GM23338 (cell line): ENCODE measurements at regions not wholly inside any gene's neighbourhood (a gene's known extent, or its start where the extent isn't known, plus 50 kb on each side); places are given as distances from the start of the nearest gene placed in this dataset.

Source experiments
- ATAC-seq: fragments of 200-7000 bp; cut with Tn5 transposase; 3 replicates; pipeline ENCODE4 v1.9.1; 2020
- DNase-seq: peaks from one replicate; pipeline ENCODE4 v3.0.0-alpha.2; 2015; ENCODE audit warnings: low spot score
- H2AFZ ChIP-seq: fragments of 200-600 bp; sonication (generic); 2 replicates; pipeline ENCODE4 v1.8.0; 2016; ENCODE audit warnings: antibody characterized with exemption, mild to moderate bottlenecking, moderate library complexity
- H3F3A ChIP-seq: fragments of 200-600 bp; sonication (generic); replicated peaks from 2 replicates; pipeline ENCODE4 v1.8.0; 2017; ENCODE audit warnings: antibody characterized with exemption, mixed run types, low read depth
- H3K27ac ChIP-seq: fragments of 200-600 bp; sonication (generic); 2 replicates; pipeline ENCODE4 v1.6.1; 2016; ENCODE audit warnings: low read depth
- H3K27me3 ChIP-seq: fragments of 200-600 bp; sonication (generic); 2 replicates; pipeline ENCODE4 v1.8.0; 2016; ENCODE audit warnings: mild to moderate bottlenecking, mixed run types, moderate library complexity; ENCODE audit not compliant: insufficient read depth
- H3K36me3 ChIP-seq: fragments of 200-600 bp; sonication (generic); 2 replicates; pipeline ENCODE4 v1.8.0; 2016; ENCODE audit warnings: mild to moderate bottlenecking; ENCODE audit not compliant: insufficient read depth
- H3K4me1 ChIP-seq: fragments of 200-600 bp; sonication (generic); 2 replicates; pipeline ENCODE4 v1.8.0; 2016; ENCODE audit warnings: mild to moderate bottlenecking, moderate library complexity; ENCODE audit not compliant: insufficient read depth
- H3K4me2 ChIP-seq: fragments of 200-600 bp; sonication (generic); 2 replicates; pipeline ENCODE4 v1.7.1; 2017; ENCODE audit warnings: mixed run types
- H3K4me3 ChIP-seq: fragments of 200-600 bp; sonication (generic); 2 replicates; pipeline ENCODE4 v1.6.1; 2016; ENCODE audit warnings: mixed run types
- H3K79me2 ChIP-seq: fragments of 200-600 bp; sonication (generic); replicated peaks from 2 replicates; pipeline ENCODE4 v1.8.0; 2017; ENCODE audit warnings: mild to moderate bottlenecking; ENCODE audit not compliant: insufficient read depth
- H3K9me2 ChIP-seq: fragments of 200-600 bp; sonication (generic); 2 replicates; pipeline ENCODE4 v1.8.0; 2017; ENCODE audit not compliant: insufficient read depth
- H4K20me1 ChIP-seq: fragments of 200-600 bp; sonication (generic); replicated peaks from 2 replicates; pipeline ENCODE4 v1.8.0; 2017; ENCODE audit warnings: mild to moderate bottlenecking; ENCODE audit not compliant: insufficient read depth
- H3K27ac Mint-ChIP-seq: 2 replicates; pipeline ENCODE4 v1.8.0; 2020; ENCODE audit warnings: inconsistent platforms, mild to moderate bottlenecking, moderate library complexity, mixed read lengths
- H3K27me3 Mint-ChIP-seq: 3 replicates; pipeline ENCODE4 v1.8.0; 2022; ENCODE audit warnings: low read depth, mild to moderate bottlenecking, moderate library complexity, mixed read lengths, inconsistent platforms; ENCODE audit not compliant: insufficient read depth, poor library complexity
- H3K36me3 Mint-ChIP-seq: 3 replicates; pipeline ENCODE4 v1.8.0; 2021; ENCODE audit warnings: low read depth, mild to moderate bottlenecking, inconsistent platforms, moderate library complexity, mixed read lengths
- H3K4me1 Mint-ChIP-seq: 3 replicates; pipeline ENCODE4 v1.8.0; 2020; ENCODE audit warnings: mild to moderate bottlenecking, inconsistent platforms, mixed read lengths
- H3K4me3 Mint-ChIP-seq: 3 replicates; pipeline ENCODE4 v1.8.0; 2021; ENCODE audit warnings: moderate library complexity, mild to moderate bottlenecking, inconsistent platforms, mixed read lengths
- H3K9me3 Mint-ChIP-seq: 3 replicates; pipeline ENCODE4 v1.8.0; 2020; ENCODE audit warnings: moderate library complexity, mild to moderate bottlenecking, inconsistent platforms, mixed read lengths
- CREB1 ChIP-seq: fragments of 250-450 bp; sonication (Bioruptor Pico); IDR thresholded peaks from 2 replicates; pipeline ENCODE4 v1.5.0; 2020; ENCODE audit warnings: low read depth, mild to moderate bottlenecking, moderate library complexity
- EZH2 ChIP-seq: fragments of 200-600 bp; sonication (generic); IDR thresholded peaks from one replicate; pipeline ENCODE4 v1.8.0; 2017; ENCODE audit warnings: antibody characterized with exemption, mild to moderate bottlenecking, low read depth; ENCODE audit not compliant: unreplicated experiment
- EZH2phosphoT487 ChIP-seq: fragments of 200-600 bp; sonication (generic); IDR thresholded peaks from one replicate; pipeline ENCODE4 v1.8.1; 2018; ENCODE audit warnings: antibody characterized with exemption; ENCODE audit not compliant: unreplicated experiment
- JUNB ChIP-seq: IDR thresholded peaks from one replicate; pipeline ENCODE4 v1.6.1; 2016; ENCODE audit warnings: antibody characterized with exemption; ENCODE audit not compliant: unreplicated experiment
- NANOG ChIP-seq: IDR thresholded peaks from 2 replicates; pipeline ENCODE4 v1.6.1; 2016; ENCODE audit warnings: antibody characterized with exemption, borderline replicate concordance
- POLR2AphosphoS5 ChIP-seq: IDR thresholded peaks from 2 replicates; pipeline ENCODE4 v1.6.1; 2016; ENCODE audit warnings: antibody characterized with exemption, low read depth
- STAT1 ChIP-seq: IDR thresholded peaks from one replicate; pipeline ENCODE4 v1.6.1; 2016; ENCODE audit warnings: antibody characterized with exemption; ENCODE audit not compliant: unreplicated experiment
- ZNF114 ChIP-seq: fragments of 250-450 bp; sonication (Bioruptor Pico); IDR thresholded peaks from 2 replicates; pipeline ENCODE4 v1.5.0; 2020; ENCODE audit warnings: mild to moderate bottlenecking, moderate library complexity
- ZNF331 ChIP-seq: fragments of 250-450 bp; sonication (Bioruptor Pico); IDR thresholded peaks from 2 replicates; pipeline ENCODE4 v1.5.0; 2020; ENCODE audit warnings: low read depth, mild to moderate bottlenecking, moderate library complexity
- TF ChIP-seq, protein P1 (sequence below): IDR thresholded peaks from 2 replicates; pipeline ENCODE4 v1.6.1; 2016; ENCODE audit warnings: antibody characterized with exemption
- TF ChIP-seq, protein P2 (sequence below): IDR thresholded peaks from one replicate; pipeline ENCODE4 v1.6.1; 2018; ENCODE audit warnings: antibody characterized with exemption; ENCODE audit not compliant: unreplicated experiment
- TF ChIP-seq, protein P3 (sequence below), 2 experiments: fragments of 200-600 bp in 1 of 2; sonication (generic) in 1 of 2; conservative IDR thresholded peaks; 2 replicates each; pipeline versions ENCODE4 v1.5.1 to v1.6.1; 2016 to 2017; ENCODE audit warnings: antibody characterized with exemption in 2 of 2, low read depth in 2 of 2, mild to moderate bottlenecking in 2 of 2, moderate library complexity in 1 of 2

DNA sequence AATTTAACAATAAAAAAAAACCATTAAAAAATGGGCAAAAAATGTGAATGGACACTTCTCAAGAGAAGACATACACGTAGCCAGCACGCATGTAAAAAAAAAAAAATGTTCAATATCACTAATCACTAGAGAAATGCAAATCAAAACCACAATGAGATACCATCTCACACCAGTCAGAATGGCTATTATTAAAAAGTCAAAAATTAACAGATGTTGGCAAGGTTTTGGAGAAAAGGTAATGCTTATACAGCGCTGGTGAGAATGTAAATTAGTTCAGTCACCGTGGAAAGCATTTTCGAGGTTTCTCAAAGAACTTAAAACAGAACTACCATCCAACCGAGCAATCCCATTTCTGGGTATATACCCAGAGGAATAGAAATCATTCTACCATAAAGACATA, 1091.5 kb upstream of the B3GALT2 start (continued):
- TF ChIP-seq CREB1 (no peak), NANOG (no peak), STAT1 (no peak), EZH2 (no peak), ZNF331 (no peak), EZH2phosphoT487 (no peak), ZNF114 (CRISPR knock-in tag) (no peak)
- TF ChIP-seq, protein P1, sequence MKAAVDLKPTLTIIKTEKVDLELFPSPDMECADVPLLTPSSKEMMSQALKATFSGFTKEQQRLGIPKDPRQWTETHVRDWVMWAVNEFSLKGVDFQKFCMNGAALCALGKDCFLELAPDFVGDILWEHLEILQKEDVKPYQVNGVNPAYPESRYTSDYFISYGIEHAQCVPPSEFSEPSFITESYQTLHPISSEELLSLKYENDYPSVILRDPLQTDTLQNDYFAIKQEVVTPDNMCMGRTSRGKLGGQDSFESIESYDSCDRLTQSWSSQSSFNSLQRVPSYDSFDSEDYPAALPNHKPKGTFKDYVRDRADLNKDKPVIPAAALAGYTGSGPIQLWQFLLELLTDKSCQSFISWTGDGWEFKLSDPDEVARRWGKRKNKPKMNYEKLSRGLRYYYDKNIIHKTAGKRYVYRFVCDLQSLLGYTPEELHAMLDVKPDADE: no peak
- TF ChIP-seq, protein P2, sequence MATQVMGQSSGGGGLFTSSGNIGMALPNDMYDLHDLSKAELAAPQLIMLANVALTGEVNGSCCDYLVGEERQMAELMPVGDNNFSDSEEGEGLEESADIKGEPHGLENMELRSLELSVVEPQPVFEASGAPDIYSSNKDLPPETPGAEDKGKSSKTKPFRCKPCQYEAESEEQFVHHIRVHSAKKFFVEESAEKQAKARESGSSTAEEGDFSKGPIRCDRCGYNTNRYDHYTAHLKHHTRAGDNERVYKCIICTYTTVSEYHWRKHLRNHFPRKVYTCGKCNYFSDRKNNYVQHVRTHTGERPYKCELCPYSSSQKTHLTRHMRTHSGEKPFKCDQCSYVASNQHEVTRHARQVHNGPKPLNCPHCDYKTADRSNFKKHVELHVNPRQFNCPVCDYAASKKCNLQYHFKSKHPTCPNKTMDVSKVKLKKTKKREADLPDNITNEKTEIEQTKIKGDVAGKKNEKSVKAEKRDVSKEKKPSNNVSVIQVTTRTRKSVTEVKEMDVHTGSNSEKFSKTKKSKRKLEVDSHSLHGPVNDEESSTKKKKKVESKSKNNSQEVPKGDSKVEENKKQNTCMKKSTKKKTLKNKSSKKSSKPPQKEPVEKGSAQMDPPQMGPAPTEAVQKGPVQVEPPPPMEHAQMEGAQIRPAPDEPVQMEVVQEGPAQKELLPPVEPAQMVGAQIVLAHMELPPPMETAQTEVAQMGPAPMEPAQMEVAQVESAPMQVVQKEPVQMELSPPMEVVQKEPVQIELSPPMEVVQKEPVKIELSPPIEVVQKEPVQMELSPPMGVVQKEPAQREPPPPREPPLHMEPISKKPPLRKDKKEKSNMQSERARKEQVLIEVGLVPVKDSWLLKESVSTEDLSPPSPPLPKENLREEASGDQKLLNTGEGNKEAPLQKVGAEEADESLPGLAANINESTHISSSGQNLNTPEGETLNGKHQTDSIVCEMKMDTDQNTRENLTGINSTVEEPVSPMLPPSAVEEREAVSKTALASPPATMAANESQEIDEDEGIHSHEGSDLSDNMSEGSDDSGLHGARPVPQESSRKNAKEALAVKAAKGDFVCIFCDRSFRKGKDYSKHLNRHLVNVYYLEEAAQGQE: no peak

DNA sequence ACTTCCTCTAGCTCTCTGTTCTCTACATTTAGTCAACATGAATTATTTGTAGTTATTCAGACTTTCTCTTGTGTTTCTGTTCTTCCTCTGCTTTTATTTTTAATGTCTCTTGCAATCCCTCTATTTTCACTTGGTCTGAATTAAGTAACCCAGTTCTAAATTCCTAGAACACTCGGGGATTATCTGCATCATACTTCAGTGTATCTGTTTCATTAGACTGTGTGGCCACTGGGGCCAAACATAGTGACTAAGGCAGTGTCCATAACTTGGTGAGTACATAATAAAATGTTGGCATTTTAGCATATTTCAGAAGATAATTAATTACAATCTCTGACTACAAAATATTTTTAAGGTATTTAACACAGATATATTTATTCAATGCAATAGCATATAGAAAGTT, 1087.2 kb upstream of the B3GALT2 start:
- no peaks in the 10 kb centered on the region for H3K36me3 Mint-ChIP-seq
- no peaks in the 10 kb centered on the region for H4K20me1 ChIP-seq
- TF ChIP-seq POLR2AphosphoS5: no peak
- TF ChIP-seq EZH2: no peak
- no peak for TF ChIP-seq CREB1
- no peak for TF ChIP-seq EZH2phosphoT487
- TF ChIP-seq NANOG: no peak
- no peak for TF ChIP-seq ZNF114 (CRISPR knock-in tag)
- TF ChIP-seq, protein P2: no peak
- no peak for TF ChIP-seq STAT1
- TF ChIP-seq, protein P1: no peak
- TF ChIP-seq, protein P3, sequence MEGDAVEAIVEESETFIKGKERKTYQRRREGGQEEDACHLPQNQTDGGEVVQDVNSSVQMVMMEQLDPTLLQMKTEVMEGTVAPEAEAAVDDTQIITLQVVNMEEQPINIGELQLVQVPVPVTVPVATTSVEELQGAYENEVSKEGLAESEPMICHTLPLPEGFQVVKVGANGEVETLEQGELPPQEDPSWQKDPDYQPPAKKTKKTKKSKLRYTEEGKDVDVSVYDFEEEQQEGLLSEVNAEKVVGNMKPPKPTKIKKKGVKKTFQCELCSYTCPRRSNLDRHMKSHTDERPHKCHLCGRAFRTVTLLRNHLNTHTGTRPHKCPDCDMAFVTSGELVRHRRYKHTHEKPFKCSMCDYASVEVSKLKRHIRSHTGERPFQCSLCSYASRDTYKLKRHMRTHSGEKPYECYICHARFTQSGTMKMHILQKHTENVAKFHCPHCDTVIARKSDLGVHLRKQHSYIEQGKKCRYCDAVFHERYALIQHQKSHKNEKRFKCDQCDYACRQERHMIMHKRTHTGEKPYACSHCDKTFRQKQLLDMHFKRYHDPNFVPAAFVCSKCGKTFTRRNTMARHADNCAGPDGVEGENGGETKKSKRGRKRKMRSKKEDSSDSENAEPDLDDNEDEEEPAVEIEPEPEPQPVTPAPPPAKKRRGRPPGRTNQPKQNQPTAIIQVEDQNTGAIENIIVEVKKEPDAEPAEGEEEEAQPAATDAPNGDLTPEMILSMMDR (conservative IDR thresholded peaks at IDR 0.05; ENCODE audit: low read depth in 2 of 2): no peak
- no peak for TF ChIP-seq ZNF331
- TF ChIP-seq JUNB: no peak

More for the DNA sequence above, 1087.2 kb upstream of the B3GALT2 start:
- H3K27ac ChIP-seq: no peak overlapping the region
- no peaks in the 10 kb centered on the region for H3K36me3 ChIP-seq
- H3K27me3 ChIP-seq: no peaks in the 10 kb centered on the region
- ATAC-seq (no peak), DNase-seq (no peak)
- H3K4me1 Mint-ChIP-seq: peaks cover 6% of the 10 kb centered on the region; the same call in 2 of the 3 replicates
- H3K27ac Mint-ChIP-seq: no peak overlapping the region
- H3K4me1 ChIP-seq: peaks cover 6% of the 10 kb centered on the region; the same call in 1 of the 2 replicates
- H3F3A ChIP-seq: no peaks in the 10 kb centered on the region
- peaks cover 3% of the 10 kb centered on the region; the same call in 1 of the 3 replicates for H3K9me3 Mint-ChIP-seq
- H2AFZ ChIP-seq: no peak overlapping the region
- no peak overlapping the region for H3K4me3 ChIP-seq
- no peaks in the 10 kb centered on the region for H3K79me2 ChIP-seq
- no peak overlapping the region for H3K4me2 ChIP-seq
- no peaks in the 10 kb centered on the region for H3K27me3 Mint-ChIP-seq
- H3K4me3 Mint-ChIP-seq: no peak overlapping the region
- no peaks in the 10 kb centered on the region for H3K9me2 ChIP-seq
